ENCODE measurements at regions not wholly inside any gene's neighbourhood (a gene's known extent, or its start where the extent isn't known, plus 50 kb on each side); places are given as distances from the start of the nearest gene placed in this dataset.
A peak's percentile ranks its signal among the peaks of the same experiment; 100 is the strongest.

DNA sequence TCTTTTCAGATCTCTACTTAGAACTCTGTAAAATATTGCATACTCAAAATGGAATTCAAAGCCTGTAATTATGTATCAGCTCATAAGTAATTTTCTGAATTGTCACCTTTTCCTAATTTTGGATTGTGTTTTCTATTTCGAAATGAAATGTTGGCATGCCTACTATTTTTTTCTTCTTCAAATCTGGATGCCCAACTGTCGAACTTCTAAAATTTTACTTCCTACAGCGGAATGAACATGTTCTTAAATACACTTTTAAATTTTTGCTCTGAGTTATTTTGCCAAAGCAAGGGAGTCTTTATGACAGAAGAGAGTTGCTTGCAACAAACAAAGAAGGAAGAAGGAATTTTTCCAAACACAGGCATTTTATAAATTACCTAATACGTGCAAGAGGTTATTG lies 336.0 kb downstream of the ADCYAP1 start:
- in situ Hi-C loops (cut with HindIII; ENCODE audit: low pct_unique_long_range_greater_than_20kb, low sequenced_read_pairs): no loop called here
- DNase-seq (ENCODE audit: low read depth in 1 of 2, low spot score in 1 of 2): no peak
- TF ChIP-seq JUND (IDR thresholded peaks at IDR 0.05; ENCODE audit: low read depth): no peak

DNA sequence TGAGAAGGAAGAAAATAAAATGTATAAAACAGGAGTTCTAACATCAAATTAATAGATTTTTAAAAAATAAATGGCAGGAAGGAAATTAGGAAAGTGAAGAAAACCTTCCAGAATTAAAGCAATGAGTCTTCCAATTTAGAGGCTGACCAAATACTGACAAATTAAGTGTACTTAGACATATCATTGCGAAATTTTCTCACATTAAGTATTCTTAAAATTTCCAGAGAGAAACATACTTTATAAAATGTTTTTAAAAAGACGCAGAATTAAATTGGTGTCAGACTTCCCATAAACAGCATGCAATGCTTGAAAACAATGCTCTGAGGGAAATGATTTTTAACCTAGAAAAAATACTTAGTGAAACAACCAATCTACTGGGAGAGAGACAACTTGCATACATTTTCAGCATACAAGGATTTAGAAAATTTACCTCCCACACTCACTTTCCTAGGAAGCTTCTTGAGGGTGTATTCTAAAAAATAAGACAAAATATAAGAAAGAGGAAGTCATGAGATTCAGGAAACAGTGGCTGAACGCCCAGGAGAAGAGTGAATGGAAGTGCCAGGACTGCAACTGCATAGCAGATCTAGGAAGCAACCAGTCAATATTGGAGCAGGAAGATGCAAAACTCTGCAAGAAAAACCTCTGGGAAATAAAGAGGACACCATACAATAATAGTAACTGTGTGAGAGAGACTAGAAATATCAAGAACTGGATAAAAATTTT lies 339.9 kb downstream of the ADCYAP1 start:
- no peak for TF ChIP-seq JUND (IDR thresholded peaks at IDR 0.05; ENCODE audit: low read depth)
- in situ Hi-C loops (cut with HindIII; ENCODE audit: low pct_unique_long_range_greater_than_20kb, low sequenced_read_pairs): no loop called here
- no peak for DNase-seq (ENCODE audit: low read depth in 1 of 2, low spot score in 1 of 2)

- in situ Hi-C loops (cut with HindIII; ENCODE audit: low pct_unique_long_range_greater_than_20kb, low sequenced_read_pairs): no loop called here
- no peak for TF ChIP-seq JUND (IDR thresholded peaks at IDR 0.05; ENCODE audit: low read depth)
- DNase-seq (ENCODE audit: low read depth in 1 of 2, low spot score in 1 of 2): no peak
Observed at GRCh38 chr18:1246827-1247226, 342.2 kb downstream of the ADCYAP1 start.

DNA sequence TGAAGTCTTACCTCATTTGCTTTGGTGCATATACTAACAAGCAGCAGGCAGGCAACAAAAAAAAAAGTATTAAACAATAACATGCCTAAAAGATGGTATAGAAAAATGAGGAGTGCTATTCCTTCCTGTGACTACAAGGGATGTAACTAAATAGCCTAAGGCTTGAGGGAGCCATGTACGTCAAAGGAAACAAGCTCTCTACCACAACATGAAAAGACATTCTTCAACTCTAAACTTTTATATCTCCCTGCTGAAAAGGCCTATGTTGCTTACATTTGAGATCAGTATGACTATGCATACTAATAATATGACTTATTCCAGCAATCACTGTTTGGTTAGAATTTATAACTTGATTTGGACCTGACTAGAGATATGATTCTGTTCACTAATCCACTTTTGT lies 347.9 kb downstream of the ADCYAP1 start:
- no peak for DNase-seq (ENCODE audit: low read depth in 1 of 2, low spot score in 1 of 2)
- TF ChIP-seq JUND (IDR thresholded peaks at IDR 0.05; ENCODE audit: low read depth): no peak
- in situ Hi-C loops (cut with HindIII; ENCODE audit: low pct_unique_long_range_greater_than_20kb, low sequenced_read_pairs): no loop called here

- in situ Hi-C loops (cut with HindIII; ENCODE audit: low pct_unique_long_range_greater_than_20kb, low sequenced_read_pairs): no loop called here
- no peak for TF ChIP-seq JUND (IDR thresholded peaks at IDR 0.05; ENCODE audit: low read depth)
Observed at GRCh38 chr18:1252936-1253335, 348.3 kb downstream of the ADCYAP1 start.

DNA sequence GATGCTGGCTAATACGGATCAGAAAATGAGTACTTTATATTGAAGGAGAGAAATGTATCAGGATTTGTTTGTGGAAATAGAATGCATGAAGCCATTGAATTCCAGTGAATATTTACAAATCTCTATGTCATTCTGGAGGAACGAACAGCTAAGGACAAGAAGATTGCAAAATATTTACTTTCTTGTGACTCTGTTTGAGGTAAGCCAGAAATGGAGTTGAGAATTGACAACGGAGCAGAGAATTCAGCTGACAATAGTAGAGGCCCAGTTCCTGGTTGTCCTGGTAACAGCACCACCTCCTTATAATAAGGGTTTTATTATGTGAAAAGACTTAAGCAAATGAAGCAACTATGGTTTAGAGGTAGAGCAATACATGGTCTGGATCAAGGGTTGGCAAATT lies 349.2 kb downstream of the ADCYAP1 start:
- no peak for TF ChIP-seq JUND (IDR thresholded peaks at IDR 0.05; ENCODE audit: low read depth)
- in situ Hi-C loops (cut with HindIII; ENCODE audit: low pct_unique_long_range_greater_than_20kb, low sequenced_read_pairs): no loop called here
- DNase-seq (ENCODE audit: low read depth in 1 of 2, low spot score in 1 of 2): no peak

More at GRCh38 chr18:1252936-1253335, 348.3 kb downstream of the ADCYAP1 start:
- no peak for DNase-seq (ENCODE audit: low read depth in 1 of 2, low spot score in 1 of 2)

GRCh38 chr18:1261054-1261453 lies 356.4 kb downstream of the ADCYAP1 start:
- in situ Hi-C loops (cut with HindIII; ENCODE audit: low pct_unique_long_range_greater_than_20kb, low sequenced_read_pairs): no loop called here
- no peak for TF ChIP-seq JUND (IDR thresholded peaks at IDR 0.05; ENCODE audit: low read depth)
- DNase-seq (ENCODE audit: low read depth in 1 of 2, low spot score in 1 of 2): no peak

- in situ Hi-C loops (cut with HindIII; ENCODE audit: low pct_unique_long_range_greater_than_20kb, low sequenced_read_pairs): no loop called here
- DNase-seq (ENCODE audit: low read depth in 1 of 2, low spot score in 1 of 2): no peak
- no peak for TF ChIP-seq JUND (IDR thresholded peaks at IDR 0.05; ENCODE audit: low read depth)
Observed at GRCh38 chr18:1267021-1267420, 362.4 kb downstream of the ADCYAP1 start.

- peak; percentile 10 to 78 for DNase-seq (ENCODE audit: low read depth in 1 of 2, low spot score in 1 of 2)
- TF ChIP-seq JUND (IDR thresholded peaks at IDR 0.05; ENCODE audit: low read depth): peak; percentile 25; the same call in 1 of the 2 replicates
- in situ Hi-C loops (cut with HindIII; ENCODE audit: low pct_unique_long_range_greater_than_20kb, low sequenced_read_pairs): no loop called here
Observed at GRCh38 chr18:1270081-1270480, 365.4 kb downstream of the ADCYAP1 start.

GRCh38 chr18:1273469-1273868 lies 368.8 kb downstream of the ADCYAP1 start:
- no peak for DNase-seq (ENCODE audit: low read depth in 1 of 2, low spot score in 1 of 2)
- in situ Hi-C loops (cut with HindIII; ENCODE audit: low pct_unique_long_range_greater_than_20kb, low sequenced_read_pairs): no loop called here
- TF ChIP-seq JUND (IDR thresholded peaks at IDR 0.05; ENCODE audit: low read depth): no peak

- DNase-seq (ENCODE audit: low read depth in 1 of 2, low spot score in 1 of 2): no peak
- in situ Hi-C loops (cut with HindIII; ENCODE audit: low pct_unique_long_range_greater_than_20kb, low sequenced_read_pairs): no loop called here
- no peak for TF ChIP-seq JUND (IDR thresholded peaks at IDR 0.05; ENCODE audit: low read depth)
Observed at GRCh38 chr18:1292167-1292566, 387.5 kb downstream of the ADCYAP1 start.

DNA sequence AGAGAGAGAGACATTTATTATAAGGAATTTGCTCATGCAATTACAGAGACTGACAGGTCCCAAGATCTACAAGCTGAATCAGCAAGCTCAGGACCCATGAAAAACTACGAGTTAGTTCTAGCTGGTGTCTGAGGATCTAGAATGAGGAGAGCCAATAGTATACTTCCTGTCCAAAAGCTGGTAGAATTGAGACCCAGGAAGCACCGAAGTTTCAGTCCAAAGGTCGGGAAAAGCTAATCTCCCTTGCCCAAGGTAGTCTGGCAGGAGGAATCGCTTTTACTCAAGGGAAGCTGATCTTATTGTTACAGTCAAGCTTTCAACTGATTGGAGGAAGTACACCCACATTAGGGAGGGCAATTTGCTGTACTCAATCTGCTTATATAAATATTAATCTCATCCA lies 389.6 kb downstream of the ADCYAP1 start:
- in situ Hi-C loops (cut with HindIII; ENCODE audit: low pct_unique_long_range_greater_than_20kb, low sequenced_read_pairs): no loop called here
- no peak for DNase-seq (ENCODE audit: low read depth in 1 of 2, low spot score in 1 of 2)
- no peak for TF ChIP-seq JUND (IDR thresholded peaks at IDR 0.05; ENCODE audit: low read depth)

- DNase-seq (ENCODE audit: low read depth in 1 of 2, low spot score in 1 of 2): no peak
- no peak for TF ChIP-seq JUND (IDR thresholded peaks at IDR 0.05; ENCODE audit: low read depth)
- in situ Hi-C loops (cut with HindIII; ENCODE audit: low pct_unique_long_range_greater_than_20kb, low sequenced_read_pairs): no loop called here
Observed at GRCh38 chr18:1296237-1296636, 391.6 kb downstream of the ADCYAP1 start.

DNA sequence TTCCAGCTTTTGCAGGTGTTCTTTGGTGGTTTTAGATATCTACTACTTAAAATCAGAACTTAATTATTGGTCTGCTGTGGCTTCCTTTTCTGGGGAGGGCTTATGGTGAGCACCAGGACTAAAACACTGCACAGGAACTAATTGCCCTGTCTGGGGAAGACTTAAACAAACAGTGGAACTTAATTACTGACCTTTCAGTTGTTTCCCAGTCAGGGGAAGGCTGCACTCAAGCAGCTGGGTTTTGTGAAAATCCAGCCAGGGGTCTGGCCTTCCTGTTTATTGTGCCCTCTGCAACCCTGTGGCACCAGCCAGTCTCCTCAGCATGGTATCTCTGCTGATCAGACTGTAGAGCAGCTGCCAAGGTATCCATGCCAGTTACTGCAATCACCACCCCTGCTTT lies 398.2 kb downstream of the ADCYAP1 start:
- no peak for TF ChIP-seq JUND (IDR thresholded peaks at IDR 0.05; ENCODE audit: low read depth)
- DNase-seq (ENCODE audit: low read depth in 1 of 2, low spot score in 1 of 2): no peak
- in situ Hi-C loops (cut with HindIII; ENCODE audit: low pct_unique_long_range_greater_than_20kb, low sequenced_read_pairs): no loop called here
